KOPT-K1 (cell line): ENCODE measurements at regions not wholly inside any gene's neighbourhood (a gene's known extent, or its start where the extent isn't known, plus 50 kb on each side); places are given as distances from the start of the nearest gene placed in this dataset.

Experiments
- H3K27ac ChIP-seq: fragments of 200-600 bp; sonication (generic); 2 replicates; pipeline ENCODE4 v1.5.1; 2016; ENCODE audit warnings: antibody characterized with exemption, mild to moderate bottlenecking, low read depth, low read length; ENCODE audit not compliant: poor library complexity, severe bottlenecking
- H3K36me3 ChIP-seq: fragments of 200-600 bp; sonication (generic); 2 replicates; pipeline ENCODE4 v1.5.1; 2017; ENCODE audit warnings: antibody characterized with exemption, mild to moderate bottlenecking, low read length, moderate library complexity; ENCODE audit not compliant: insufficient read depth
- H3K9me3 ChIP-seq: fragments of 200-600 bp; sonication (generic); 2 replicates; pipeline ENCODE4 v1.5.1; 2017; ENCODE audit warnings: antibody characterized with exemption, low read length, mild to moderate bottlenecking; ENCODE audit not compliant: insufficient read depth, poor library complexity, severe bottlenecking

DNA sequence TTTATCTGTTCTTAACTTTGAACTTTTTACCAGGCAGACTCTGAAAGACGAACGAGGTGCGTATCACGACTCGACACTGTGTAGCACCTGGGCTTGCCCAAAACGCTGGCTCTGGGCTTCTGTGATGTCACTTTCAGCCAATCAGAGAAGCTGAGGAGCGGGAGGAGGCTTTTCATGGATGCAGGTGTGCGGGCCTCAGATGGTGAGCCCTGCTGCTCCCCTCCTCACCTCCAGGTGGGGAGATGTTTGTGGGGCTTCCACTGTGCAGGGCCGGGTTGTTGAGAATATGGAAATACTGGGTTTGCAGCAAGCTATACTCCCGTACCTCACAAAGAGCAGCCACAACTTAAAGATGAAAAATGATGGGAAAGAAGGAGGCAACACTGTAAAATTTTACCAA is 246.3 kb downstream of the IRX2 start:
- no peaks in the 10 kb centered on the region for H3K9me3 ChIP-seq
- H3K36me3 ChIP-seq: no peaks in the 10 kb centered on the region

DNA sequence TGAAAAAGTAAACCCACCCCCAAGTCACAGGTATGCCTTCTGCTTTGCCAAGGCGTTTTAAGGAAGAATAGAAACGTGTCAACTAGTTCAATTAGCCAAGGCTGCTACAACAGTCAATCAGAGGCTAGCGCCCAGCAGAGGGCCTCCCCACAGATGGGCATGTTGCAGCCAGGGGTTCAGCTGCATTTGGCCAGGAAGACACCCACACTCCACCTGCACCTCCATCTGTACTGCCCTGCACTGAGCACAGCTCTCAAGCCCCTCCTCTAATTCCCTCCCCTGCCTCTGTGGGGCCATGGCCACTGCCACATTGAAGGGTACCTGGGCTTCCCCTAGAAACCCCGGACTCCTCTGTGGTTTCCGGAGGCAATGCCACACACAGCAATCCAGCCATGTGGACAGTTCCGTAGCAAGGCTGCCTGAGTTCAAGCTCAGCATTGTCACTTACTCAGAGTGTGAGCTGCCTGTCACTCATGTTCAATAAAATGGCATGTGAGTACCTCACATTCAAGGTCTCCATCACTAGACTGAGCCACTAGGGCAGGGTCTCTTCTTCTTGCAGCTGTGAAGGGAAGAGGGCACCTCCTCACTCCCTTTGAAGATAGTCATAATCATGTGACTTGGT is 248.4 kb downstream of the IRX2 start:
- H3K36me3 ChIP-seq: no peaks in the 10 kb centered on the region
- H3K9me3 ChIP-seq: peaks cover 6% of the 10 kb centered on the region
- H3K27ac ChIP-seq: no peak overlapping the region

More for the DNA sequence above, 246.3 kb downstream of the IRX2 start:
- no peak overlapping the region for H3K27ac ChIP-seq

DNA sequence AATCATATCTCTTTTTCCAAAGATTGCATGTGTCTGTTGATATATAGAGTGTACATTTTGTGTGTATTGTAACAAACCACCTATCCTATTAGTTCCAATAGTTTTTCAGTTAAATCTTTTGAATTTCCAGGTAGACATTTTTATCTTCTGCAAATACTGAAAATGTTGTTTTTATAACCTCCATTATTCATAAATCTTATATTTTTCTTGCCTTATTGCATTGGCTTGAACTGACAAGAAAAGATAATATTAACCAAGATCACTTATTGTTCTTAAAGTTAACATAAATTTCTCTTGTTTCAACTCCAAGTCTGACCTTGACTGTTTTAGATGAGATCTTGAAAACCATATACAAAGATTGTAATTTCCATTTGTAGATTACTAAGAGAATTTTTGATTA is 251.6 kb downstream of the IRX2 start:
- peaks cover 12% of the 10 kb centered on the region for H3K9me3 ChIP-seq
- no peak overlapping the region for H3K27ac ChIP-seq
- H3K36me3 ChIP-seq: no peaks in the 10 kb centered on the region

DNA sequence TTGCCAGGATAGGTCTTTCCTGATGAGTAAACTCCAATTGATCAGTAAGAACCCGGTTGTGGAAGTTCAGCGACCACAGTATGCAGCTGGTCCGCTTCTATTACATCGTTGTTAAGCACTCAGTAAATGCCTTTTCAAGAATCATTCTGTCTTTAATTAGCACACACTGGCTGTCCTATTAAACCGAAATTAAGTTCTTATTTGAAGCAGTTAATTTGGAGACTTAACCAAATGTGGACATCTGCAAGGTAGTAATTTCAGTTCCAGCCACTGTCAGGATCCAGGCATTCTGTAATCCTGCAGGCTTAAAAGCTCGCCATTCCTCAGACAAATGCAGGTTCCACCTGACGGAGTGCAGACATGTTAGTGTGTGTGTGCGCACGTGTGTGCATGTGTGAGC is 254.6 kb downstream of the IRX2 start:
- Histone ChIP-seq H3K27ac (no peak overlapping the region), H3K9me3 (peaks cover 12% of the 10 kb centered on the region), H3K36me3 (no peaks in the 10 kb centered on the region)

DNA sequence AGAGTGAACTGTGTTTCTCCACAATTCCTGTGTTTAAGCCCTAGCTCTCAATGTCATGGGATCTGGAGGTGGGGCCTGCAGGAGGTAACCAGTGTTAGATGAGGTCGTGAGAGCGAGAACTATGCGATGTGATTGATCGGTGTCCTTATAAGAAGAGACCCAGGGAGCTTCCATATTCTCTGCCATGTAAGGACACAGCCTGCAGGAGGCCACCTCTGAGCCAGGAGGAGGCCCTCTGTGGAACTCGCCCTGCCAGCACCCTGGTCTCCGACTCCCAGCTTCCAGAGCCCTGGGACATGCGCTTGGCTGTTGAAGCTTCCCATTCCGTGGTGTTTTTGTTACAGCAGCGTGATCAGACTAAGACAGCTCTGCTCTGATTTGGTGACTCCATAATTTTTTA is 255.4 kb downstream of the IRX2 start:
- H3K36me3 ChIP-seq: no peaks in the 10 kb centered on the region
- H3K9me3 ChIP-seq: peaks cover 12% of the 10 kb centered on the region
- H3K27ac ChIP-seq: no peak overlapping the region

DNA sequence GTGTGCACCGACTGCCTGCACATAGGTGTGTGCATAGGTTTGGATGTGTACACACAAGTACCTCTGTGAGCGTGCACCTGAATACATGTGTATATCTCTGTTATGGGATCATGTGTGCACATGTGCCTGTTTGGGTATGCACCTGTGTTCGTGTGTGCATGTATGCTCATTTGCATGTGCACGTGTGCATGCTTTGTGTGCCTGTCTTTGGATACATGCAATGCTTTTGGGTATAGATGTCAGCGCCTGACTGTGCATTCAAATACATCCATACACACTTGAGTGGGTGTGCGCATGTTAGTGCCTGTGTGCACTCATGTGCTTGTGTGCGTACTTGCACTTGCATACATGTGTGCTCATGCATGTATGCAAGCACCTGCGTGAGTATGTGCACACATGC is 258.1 kb downstream of the IRX2 start:
- Histone ChIP-seq H3K27ac (no peak overlapping the region), H3K9me3 (peaks cover 6% of the 10 kb centered on the region), H3K36me3 (no peaks in the 10 kb centered on the region)

DNA sequence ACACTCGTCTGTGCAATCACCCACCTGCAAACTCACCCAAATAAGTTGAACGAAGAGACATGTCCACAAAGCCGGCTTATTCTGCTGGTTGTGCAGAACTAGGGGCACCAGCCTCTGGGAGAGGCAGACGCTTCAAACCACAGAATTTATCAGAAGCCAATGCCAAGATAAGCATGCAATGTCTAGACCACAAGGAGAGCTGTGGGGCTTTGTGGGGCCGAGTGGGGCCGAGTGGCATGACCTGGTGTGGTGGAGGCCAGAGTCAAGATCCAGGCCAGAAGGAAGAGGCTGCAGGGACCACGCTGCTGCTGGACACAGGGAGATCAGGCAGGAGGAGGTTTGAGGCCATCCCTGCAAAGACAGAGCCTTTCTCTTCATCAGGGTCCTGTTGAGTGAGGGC is 259.0 kb downstream of the IRX2 start:
- H3K27ac ChIP-seq: no peak overlapping the region
- H3K36me3 ChIP-seq: no peaks in the 10 kb centered on the region
- H3K9me3 ChIP-seq: peaks cover 6% of the 10 kb centered on the region

DNA sequence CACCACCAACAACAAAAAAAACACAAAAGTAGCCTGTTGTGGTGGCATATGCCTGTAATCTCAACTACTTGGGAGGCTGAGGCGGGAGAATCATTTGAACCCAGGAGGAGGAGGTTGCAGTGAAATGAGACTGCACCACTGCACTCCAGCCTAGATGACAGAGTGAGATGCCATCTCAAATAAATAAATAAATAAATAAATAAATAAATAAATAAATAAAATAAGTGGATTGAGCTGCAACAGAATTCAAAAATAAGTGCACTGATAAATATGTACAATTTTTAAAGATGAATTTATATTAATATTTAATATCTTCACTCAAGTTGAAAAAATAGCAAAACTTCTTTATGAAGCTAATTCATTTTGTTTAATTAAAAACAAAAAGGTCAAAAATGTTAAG is 259.6 kb downstream of the IRX2 start:
- no peak overlapping the region for H3K27ac ChIP-seq
- peaks cover 2% of the 10 kb centered on the region for H3K9me3 ChIP-seq
- H3K36me3 ChIP-seq: no peaks in the 10 kb centered on the region

DNA sequence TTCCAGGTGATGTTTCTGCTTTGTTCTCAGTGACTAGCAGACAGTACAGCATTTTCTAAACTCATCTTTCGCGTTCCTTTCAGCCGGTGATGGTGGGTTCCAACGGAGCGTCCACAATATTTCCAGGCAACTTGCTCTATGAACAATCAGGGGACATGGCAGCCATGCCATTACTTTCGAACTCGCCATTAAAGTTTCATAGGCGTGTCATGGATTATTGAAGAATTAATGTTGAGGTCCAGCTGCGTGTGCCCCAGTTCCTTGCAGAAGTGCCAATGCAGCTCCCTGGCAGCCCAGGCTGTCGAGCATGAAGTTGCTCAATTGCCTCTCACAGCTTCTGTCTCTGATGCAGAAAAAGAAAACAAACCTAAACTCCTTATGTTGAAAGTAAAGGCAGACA is 262.2 kb downstream of the IRX2 start:
- Histone ChIP-seq H3K9me3 (no peaks in the 10 kb centered on the region), H3K36me3 (no peaks in the 10 kb centered on the region), H3K27ac (no peak overlapping the region)

DNA sequence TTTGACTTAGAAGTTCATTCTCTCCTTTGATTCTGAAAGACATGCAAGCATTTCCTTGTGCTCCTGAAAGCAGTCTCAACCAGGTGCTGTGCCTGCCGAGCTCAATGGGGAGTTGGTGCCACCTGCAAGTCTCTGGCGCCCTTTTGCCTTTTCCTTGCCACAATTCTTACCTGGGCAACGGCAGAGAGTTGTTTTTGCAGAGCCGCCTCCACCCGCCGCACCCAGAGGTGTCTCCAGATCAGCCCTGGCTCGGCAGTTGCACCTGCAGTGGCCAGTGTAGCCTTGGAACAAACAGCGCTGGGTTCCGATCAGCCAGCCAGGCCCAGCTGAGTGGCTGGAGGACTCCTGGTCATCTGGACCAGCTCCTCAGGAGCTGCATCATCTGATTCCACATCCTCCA is 262.9 kb downstream of the IRX2 start:
- H3K36me3 ChIP-seq: no peaks in the 10 kb centered on the region
- no peaks in the 10 kb centered on the region for H3K9me3 ChIP-seq
- H3K27ac ChIP-seq: no peak overlapping the region

DNA sequence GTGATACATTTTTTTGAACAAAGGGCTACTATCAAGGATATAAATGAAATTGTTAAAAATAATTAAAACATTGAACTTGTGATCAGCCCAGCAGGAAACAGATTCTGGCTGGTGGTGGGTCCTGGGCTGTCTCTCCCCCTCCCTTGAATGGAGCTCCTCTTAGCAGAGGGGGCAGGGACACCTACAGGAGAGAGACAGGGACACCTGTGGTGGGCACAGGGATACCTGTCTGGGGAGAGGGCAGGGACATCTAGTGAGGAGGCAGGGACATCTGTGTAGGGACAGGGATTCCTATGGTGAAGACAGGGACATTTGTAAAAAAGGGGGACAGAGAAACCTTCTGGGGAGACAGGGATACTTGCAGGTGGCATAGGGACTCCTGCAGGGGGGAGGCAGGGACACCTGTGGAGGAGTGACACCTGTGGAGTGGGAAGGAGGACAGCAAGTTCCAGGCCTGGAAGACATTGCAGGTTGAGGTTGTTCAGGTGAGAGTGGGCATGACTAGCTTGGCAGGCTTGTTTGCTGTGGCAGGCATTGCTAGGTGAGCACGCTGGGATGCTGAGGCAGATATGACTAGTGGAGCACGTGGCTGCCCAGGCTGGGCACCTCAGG is 264.2 kb downstream of the IRX2 start:
- no peaks in the 10 kb centered on the region for H3K36me3 ChIP-seq
- H3K9me3 ChIP-seq: no peaks in the 10 kb centered on the region
- no peak overlapping the region for H3K27ac ChIP-seq

DNA sequence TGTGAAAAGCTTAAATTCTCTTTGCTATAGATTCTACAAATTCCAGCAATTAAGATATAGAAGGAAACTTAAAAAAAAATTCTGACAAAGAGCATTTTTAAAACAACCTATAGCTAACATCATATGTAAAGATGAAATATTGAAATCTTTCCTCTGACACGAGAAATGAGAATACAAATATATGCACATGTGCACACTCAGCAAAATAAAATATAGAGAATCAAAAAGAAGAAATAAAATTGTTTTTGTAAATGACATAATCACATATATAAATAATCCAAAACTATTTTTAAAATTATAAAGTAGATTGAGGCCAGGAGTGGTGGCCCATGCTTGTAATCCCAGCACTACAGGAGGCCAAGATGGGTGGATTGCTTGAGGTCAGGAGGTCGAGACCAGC is 265.1 kb downstream of the IRX2 start:
- Histone ChIP-seq H3K36me3 (no peaks in the 10 kb centered on the region), H3K27ac (no peak overlapping the region), H3K9me3 (peaks cover 7% of the 10 kb centered on the region)

DNA sequence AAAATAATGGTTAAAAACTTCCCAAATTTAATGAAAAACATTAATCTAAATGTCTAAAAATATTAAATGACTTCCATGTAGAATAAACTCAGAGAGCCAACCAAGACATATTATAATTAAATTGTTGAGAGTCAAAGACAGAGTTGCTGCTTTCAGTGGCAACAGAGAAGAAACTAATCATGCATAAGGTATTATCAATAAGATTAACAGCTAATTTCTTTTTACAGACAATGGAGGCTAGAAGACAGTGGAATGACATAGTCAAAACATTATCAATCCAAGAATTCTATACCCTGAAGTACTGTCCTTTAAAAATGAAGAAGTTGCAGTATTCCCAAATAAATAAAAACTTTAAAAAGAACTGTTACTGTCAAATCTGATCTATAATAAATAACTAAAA is 268.7 kb downstream of the IRX2 start:
- Histone ChIP-seq H3K9me3 (peaks cover 7% of the 10 kb centered on the region), H3K36me3 (no peaks in the 10 kb centered on the region), H3K27ac (no peak overlapping the region)

DNA sequence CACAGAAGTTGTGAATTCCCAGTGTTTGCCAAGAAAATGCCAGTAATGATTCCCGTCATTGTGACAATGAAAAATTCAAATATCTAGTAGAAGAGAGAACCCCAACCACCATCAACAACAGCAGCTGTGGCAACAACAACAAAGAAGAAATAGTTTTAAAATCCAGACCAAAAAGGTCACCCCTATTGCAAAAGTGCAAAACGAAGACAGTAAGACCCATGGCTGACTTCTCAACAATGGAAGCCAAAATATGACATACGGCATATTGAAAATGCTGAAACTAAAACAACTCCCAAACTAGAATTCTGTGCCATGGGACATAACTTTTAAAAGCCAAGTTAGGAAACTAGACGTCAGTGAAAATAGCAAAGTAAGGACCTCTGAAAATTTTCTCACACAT is 270.6 kb downstream of the IRX2 start:
- H3K36me3 ChIP-seq: no peaks in the 10 kb centered on the region
- H3K27ac ChIP-seq: no peak overlapping the region
- H3K9me3 ChIP-seq: peaks cover 7% of the 10 kb centered on the region

DNA sequence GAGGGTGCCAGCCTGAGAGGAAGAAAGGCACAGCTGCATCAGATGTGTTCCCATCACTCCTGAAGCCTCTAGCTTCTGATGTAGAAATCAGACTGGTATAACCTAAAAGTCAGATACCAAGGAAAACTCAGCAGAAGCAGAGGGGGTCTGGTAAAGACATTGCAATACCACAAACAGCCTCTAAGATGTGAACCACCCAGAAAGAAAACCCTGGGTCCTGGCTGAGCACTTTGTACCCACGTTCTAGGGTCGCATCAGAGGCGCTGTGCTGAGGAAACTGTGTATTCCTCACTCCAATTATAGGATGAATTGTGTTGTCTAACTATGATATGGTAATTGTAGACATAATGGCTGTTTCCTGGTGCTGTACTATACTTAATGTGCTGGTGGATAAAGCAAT is 275.6 kb downstream of the IRX2 start:
- Histone ChIP-seq H3K27ac (no peak overlapping the region), H3K36me3 (no peaks in the 10 kb centered on the region), H3K9me3 (no peaks in the 10 kb centered on the region)

DNA sequence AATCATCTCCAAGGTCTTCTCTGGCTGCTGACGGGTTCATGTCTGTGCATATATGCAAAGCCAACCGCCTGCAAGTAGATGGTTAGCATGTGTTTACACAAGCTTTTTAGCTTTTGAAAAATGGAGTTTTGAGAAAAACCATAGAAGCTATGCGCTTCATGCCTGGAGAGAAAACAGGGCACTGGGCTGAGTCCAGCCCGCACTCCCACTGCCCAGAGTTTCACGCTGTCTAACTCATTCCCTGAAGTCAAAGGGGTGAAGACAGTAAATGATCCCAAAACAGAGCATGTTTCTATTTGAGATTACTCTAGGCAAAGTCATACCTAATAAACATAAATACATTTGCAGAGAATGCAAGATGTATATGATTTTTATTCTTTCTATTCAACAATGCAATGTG is 278.8 kb downstream of the IRX2 start:
- Histone ChIP-seq H3K27ac (no peak overlapping the region), H3K9me3 (no peaks in the 10 kb centered on the region), H3K36me3 (no peaks in the 10 kb centered on the region)
